ENCODE measurements at regions not wholly inside any gene's neighbourhood (a gene's known extent, or its start where the extent isn't known, plus 50 kb on each side); places are given as distances from the start of the nearest gene placed in this dataset.

DNA sequence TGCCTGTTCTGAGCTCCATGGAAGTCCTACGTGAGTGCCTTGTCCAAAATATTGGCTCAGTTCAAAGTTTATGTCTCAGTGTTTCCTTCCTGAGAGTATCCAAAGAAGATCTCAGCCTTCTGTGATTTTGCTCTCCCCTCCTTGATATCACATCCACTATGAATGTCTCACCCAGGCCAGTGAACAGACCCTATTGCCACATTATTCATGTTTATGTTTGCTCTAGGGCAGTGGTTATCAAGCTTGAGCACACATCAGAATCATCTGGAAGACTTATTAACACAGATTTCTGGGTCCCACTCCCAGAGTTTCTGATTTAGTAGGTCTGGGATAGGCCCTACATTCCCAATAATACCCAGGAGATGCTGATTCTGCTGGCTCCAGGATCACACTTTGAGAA, 145.0 kb upstream of the FGGY start:
- TF ChIP-seq, protein P1, sequence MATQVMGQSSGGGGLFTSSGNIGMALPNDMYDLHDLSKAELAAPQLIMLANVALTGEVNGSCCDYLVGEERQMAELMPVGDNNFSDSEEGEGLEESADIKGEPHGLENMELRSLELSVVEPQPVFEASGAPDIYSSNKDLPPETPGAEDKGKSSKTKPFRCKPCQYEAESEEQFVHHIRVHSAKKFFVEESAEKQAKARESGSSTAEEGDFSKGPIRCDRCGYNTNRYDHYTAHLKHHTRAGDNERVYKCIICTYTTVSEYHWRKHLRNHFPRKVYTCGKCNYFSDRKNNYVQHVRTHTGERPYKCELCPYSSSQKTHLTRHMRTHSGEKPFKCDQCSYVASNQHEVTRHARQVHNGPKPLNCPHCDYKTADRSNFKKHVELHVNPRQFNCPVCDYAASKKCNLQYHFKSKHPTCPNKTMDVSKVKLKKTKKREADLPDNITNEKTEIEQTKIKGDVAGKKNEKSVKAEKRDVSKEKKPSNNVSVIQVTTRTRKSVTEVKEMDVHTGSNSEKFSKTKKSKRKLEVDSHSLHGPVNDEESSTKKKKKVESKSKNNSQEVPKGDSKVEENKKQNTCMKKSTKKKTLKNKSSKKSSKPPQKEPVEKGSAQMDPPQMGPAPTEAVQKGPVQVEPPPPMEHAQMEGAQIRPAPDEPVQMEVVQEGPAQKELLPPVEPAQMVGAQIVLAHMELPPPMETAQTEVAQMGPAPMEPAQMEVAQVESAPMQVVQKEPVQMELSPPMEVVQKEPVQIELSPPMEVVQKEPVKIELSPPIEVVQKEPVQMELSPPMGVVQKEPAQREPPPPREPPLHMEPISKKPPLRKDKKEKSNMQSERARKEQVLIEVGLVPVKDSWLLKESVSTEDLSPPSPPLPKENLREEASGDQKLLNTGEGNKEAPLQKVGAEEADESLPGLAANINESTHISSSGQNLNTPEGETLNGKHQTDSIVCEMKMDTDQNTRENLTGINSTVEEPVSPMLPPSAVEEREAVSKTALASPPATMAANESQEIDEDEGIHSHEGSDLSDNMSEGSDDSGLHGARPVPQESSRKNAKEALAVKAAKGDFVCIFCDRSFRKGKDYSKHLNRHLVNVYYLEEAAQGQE (IDR thresholded peaks at IDR 0.05; ENCODE audit: insufficient read depth in 1 of 2, low read depth in 2 of 2, low read length in 2 of 2) = no peak
- TF ChIP-seq POLR2AphosphoS5 (IDR thresholded peaks at IDR 0.05; ENCODE audit: low read depth, low read length) = no peak
- no peak for TF ChIP-seq SIN3A (IDR thresholded peaks at IDR 0.05; ENCODE audit: borderline replicate concordance, insufficient read depth, low read length)
- TF ChIP-seq TAF1 (IDR thresholded peaks at IDR 0.05; ENCODE audit: borderline replicate concordance, insufficient read depth, low read length) = no peak
- no peak for TF ChIP-seq FOXP2 (optimal IDR thresholded peaks at IDR 0.05; ENCODE audit: borderline replicate concordance, extremely low read depth, extremely low read length, insufficient read depth)

Data from PFSK-1 (cell line).